Skeletal muscle tissue (tissue), 3 donors: ENCODE measurements at regions not wholly inside any gene's neighbourhood (a gene's known extent, or its start where the extent isn't known, plus 50 kb on each side); places are given as distances from the start of the nearest gene placed in this dataset.
"Not testable (repeated sequence)": the region's sequence is repeated elsewhere in the genome, so short reads cannot be mapped to it uniquely, and the experiment has no call there.

ENCODE experiments used
- H3K27ac ChIP-seq: one replicate; pipeline ENCODE4 v1.7.0; 2013; ENCODE audit warnings: mild to moderate bottlenecking, low read depth, low read length, inconsistent platforms
- H3K27me3 ChIP-seq, 3 donors: one replicate each; pipeline ENCODE4 v1.7.0; 2013; ENCODE audit warnings: low read length in 3 of 3; ENCODE audit not compliant: control insufficient read depth in 3 of 3, insufficient read depth in 3 of 3
- H3K36me3 ChIP-seq, 3 donors: one replicate each; pipeline ENCODE4 v1.7.0; 2013; ENCODE audit warnings: low read length in 3 of 3; ENCODE audit not compliant: control insufficient read depth in 3 of 3, insufficient read depth in 3 of 3
- H3K4me1 ChIP-seq, 3 donors: one replicate each; pipeline ENCODE4 v1.7.0; 2013; ENCODE audit warnings: low read length in 3 of 3, mild to moderate bottlenecking in 3 of 3; ENCODE audit not compliant: control insufficient read depth in 3 of 3, insufficient read depth in 3 of 3
- H3K4me3 ChIP-seq, 3 donors: one replicate each; pipeline ENCODE4 v1.7.0; 2013; ENCODE audit warnings: low read length in 3 of 3
- H3K9ac ChIP-seq, 3 donors: one replicate each; pipeline ENCODE4 v1.7.0; 2013; ENCODE audit warnings: low read length in 3 of 3, mild to moderate bottlenecking in 3 of 3, moderate library complexity in 2 of 3, low read depth in 1 of 3
- H3K9me3 ChIP-seq, 3 donors: one replicate each; pipeline ENCODE4 v1.7.0; 2013; ENCODE audit warnings: low read length in 3 of 3; ENCODE audit not compliant: control insufficient read depth in 3 of 3
- donor health status: Osteomylitis.

- H3K4me1 ChIP-seq, H3K27me3 ChIP-seq, H3K27ac ChIP-seq, H3K9ac ChIP-seq, H3K36me3 ChIP-seq, H3K9me3 ChIP-seq, H3K4me3 ChIP-seq: not testable (repeated sequence)
These were observed 207.8 kb downstream of the USP6NL start for GRCh38 chr10:11403646-11404045.

DNA sequence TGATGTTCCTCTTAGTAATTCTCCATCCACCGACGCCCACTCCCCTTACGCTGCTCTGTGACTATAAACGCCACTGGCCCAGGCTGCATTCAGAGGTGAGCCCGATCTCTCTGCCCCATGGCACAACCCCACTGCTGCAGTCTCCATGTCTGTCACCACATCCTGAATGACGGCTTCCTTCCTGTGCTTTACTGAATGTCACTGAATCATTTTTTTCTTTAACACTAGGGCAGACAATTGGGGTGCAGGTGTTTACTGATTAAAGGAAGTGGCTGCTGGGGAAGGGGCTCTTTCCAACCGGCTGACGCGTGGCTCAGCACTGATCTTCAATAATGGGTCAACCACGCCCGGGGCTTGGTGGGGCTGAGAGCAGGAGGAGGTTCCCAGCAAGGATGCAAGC, 208.3 kb downstream of the USP6NL start:
- Histone ChIP-seq H3K27me3 (no peaks in the 10 kb centered on the region), H3K36me3 (no peaks in the 10 kb centered on the region), H3K27ac (no peak overlapping the region), H3K4me1 (peaks cover under 1 to 6% (median 4%) of the 10 kb centered on the region in 3 donors), H3K9me3 (no peaks in the 10 kb centered on the region), H3K4me3 (no peak overlapping the region), H3K9ac (no peak overlapping the region)

- Histone ChIP-seq H3K36me3 (no peaks in the 10 kb centered on the region), H3K27ac (no peak overlapping the region), H3K9me3 (peaks cover 0 to 2% (median 0%) of the 10 kb centered on the region in 3 donors), H3K4me3 (no peak overlapping the region), H3K27me3 (peaks cover 0 to under 1% (median 0%) of the 10 kb centered on the region in 3 donors), H3K9ac (no peak overlapping the region), H3K4me1 (peaks cover 8 to 14% (median 11%) of the 10 kb centered on the region in 3 donors)
These were observed 209.1 kb downstream of the USP6NL start for GRCh38 chr10:11402392-11402791.

- Histone ChIP-seq H3K4me1 (peaks cover 14 to 19% (median 14%) of the 10 kb centered on the region in 3 donors), H3K27me3 (peaks cover under 1 to 4% (median 2%) of the 10 kb centered on the region in 3 donors), H3K36me3 (no peaks in the 10 kb centered on the region), H3K4me3 (no peak overlapping the region), H3K9ac (no peak overlapping the region), H3K9me3 (peaks cover 0 to 2% (median 0%) of the 10 kb centered on the region in 3 donors), H3K27ac (no peak overlapping the region)
These were observed 209.9 kb downstream of the USP6NL start for GRCh38 chr10:11401264-11402235.

DNA sequence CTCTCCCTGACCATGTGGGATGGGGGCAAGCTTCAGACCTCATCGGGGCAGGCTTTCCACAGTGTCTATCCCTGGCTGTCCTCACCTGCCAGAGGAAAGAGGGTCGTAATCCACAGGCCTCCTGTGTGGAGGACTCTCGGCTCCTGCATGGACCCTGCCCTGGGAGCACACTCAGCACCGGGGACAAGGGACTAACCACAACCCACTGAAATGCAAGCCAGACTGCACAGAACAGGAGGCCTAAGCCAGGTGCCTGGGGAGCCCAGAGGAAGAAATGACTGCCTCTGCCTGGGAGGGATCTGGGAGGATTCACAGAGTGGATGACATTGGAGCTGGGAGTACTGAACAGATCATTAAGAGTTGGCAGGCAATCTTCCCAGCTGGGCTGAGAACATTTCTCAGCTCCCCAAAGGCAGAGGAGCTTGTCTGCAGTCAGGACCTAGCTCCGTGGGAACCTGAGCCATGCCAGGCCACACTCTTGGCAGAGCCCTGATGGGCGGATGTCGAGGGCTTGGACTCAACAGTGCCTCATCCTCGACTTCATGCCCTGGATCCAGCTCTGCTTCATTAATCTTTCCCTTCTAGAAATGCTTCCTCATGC, 213.4 kb downstream of the USP6NL start:
- H3K9me3 ChIP-seq = peaks cover 0 to 2% (median 0%) of the 10 kb centered on the region in 3 donors
- H3K4me3 ChIP-seq = no peak overlapping the region
- H3K27me3 ChIP-seq = peaks cover 7 to 8% (median 8%) of the 10 kb centered on the region in 3 donors
- no peaks in the 10 kb centered on the region for H3K36me3 ChIP-seq
- H3K9ac ChIP-seq = no peak overlapping the region
- peaks cover 12 to 17% (median 14%) of the 10 kb centered on the region in 3 donors for H3K4me1 ChIP-seq
- peak overlapping the region; percentile 58 for H3K27ac ChIP-seq

GRCh38 chr10:11397077-11397965, 214.1 kb downstream of the USP6NL start:
- peaks cover 0 to 2% (median 0%) of the 10 kb centered on the region in 3 donors for H3K9me3 ChIP-seq
- H3K27ac ChIP-seq = peak overlapping the region; percentile 58
- peaks cover 12 to 17% (median 14%) of the 10 kb centered on the region in 3 donors for H3K4me1 ChIP-seq
- H3K4me3 ChIP-seq = no peak overlapping the region
- H3K36me3 ChIP-seq = no peaks in the 10 kb centered on the region
- H3K27me3 ChIP-seq = peaks cover 7 to 8% (median 8%) of the 10 kb centered on the region in 3 donors
- peak overlapping the region in 1 of 3 donors; percentile 21 for H3K9ac ChIP-seq

- Histone ChIP-seq H3K4me3 (no peak overlapping the region), H3K27ac (no peak overlapping the region), H3K36me3 (no peaks in the 10 kb centered on the region), H3K4me1 (peaks cover 12 to 17% (median 14%) of the 10 kb centered on the region in 3 donors), H3K27me3 (peaks cover 7 to 8% (median 8%) of the 10 kb centered on the region in 3 donors), H3K9me3 (peaks cover 0 to 2% (median 2%) of the 10 kb centered on the region in 3 donors), H3K9ac (no peak overlapping the region)
These were observed 215.0 kb downstream of the USP6NL start for GRCh38 chr10:11396311-11396955.

- peaks cover 7 to 8% (median 8%) of the 10 kb centered on the region in 3 donors for H3K27me3 ChIP-seq
- H3K36me3 ChIP-seq = no peaks in the 10 kb centered on the region
- H3K4me3 ChIP-seq = no peak overlapping the region
- peaks cover 12 to 17% (median 14%) of the 10 kb centered on the region in 3 donors for H3K4me1 ChIP-seq
- peaks cover 0 to 2% (median 2%) of the 10 kb centered on the region in 3 donors for H3K9me3 ChIP-seq
- H3K27ac ChIP-seq = no peak overlapping the region
- no peak overlapping the region for H3K9ac ChIP-seq
These were observed 215.7 kb downstream of the USP6NL start for GRCh38 chr10:11395581-11396310.
